Gastroesophageal sphincter (tissue), 3 donors: ENCODE measurements at regions not wholly inside any gene's neighbourhood (a gene's known extent, or its start where the extent isn't known, plus 50 kb on each side); places are given as distances from the start of the nearest gene placed in this dataset.

Source experiments
- EP300 ChIP-seq: sonication (generic); formaldehyde crosslinking; IDR thresholded peaks from one replicate; pipeline ENCODE4 v1.6.1; 2017; ENCODE audit warnings: antibody characterized with exemption, mild to moderate bottlenecking
- TF ChIP-seq, protein P1 (sequence below), 4 experiments: fragments of 200-600 bp in 2 of 4; fragments of 450-650 bp in 2 of 4; sonication (generic) in 1 of 4; IDR thresholded peaks; one replicate each; pipeline ENCODE4 v1.5.1; 2017 to 2019; ENCODE audit warnings: antibody characterized with exemption in 4 of 4, mild to moderate bottlenecking in 2 of 4, moderate library complexity in 2 of 4

DNA sequence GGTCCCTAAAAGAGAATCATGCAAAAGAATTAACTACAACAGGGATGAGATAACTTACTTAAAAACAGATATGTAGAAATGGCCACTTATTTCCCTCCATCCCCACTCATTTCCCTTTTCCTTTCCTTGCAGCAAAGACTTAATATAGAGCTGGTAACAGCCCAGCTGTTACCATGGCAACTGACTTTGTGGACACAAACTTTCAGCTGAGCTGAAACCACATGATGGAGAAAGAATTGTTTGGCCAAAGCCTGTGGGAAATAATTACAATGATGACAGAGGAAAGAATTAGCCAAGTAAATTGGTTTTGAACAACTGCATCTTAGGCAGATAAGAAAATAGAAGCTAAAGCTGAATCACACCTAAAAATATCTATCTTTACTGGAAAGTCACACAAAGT, 364.9 kb downstream of the GALC start:
- TF ChIP-seq EP300, result no peak
- TF ChIP-seq, protein P1, sequence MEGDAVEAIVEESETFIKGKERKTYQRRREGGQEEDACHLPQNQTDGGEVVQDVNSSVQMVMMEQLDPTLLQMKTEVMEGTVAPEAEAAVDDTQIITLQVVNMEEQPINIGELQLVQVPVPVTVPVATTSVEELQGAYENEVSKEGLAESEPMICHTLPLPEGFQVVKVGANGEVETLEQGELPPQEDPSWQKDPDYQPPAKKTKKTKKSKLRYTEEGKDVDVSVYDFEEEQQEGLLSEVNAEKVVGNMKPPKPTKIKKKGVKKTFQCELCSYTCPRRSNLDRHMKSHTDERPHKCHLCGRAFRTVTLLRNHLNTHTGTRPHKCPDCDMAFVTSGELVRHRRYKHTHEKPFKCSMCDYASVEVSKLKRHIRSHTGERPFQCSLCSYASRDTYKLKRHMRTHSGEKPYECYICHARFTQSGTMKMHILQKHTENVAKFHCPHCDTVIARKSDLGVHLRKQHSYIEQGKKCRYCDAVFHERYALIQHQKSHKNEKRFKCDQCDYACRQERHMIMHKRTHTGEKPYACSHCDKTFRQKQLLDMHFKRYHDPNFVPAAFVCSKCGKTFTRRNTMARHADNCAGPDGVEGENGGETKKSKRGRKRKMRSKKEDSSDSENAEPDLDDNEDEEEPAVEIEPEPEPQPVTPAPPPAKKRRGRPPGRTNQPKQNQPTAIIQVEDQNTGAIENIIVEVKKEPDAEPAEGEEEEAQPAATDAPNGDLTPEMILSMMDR (IDR thresholded peaks at IDR 0.05), result no peak
